ENCODE measurements at regions not wholly inside any gene's neighbourhood (a gene's known extent, or its start where the extent isn't known, plus 50 kb on each side); places are given as distances from the start of the nearest gene placed in this dataset.
"Not testable (repeated sequence)": the region's sequence is repeated elsewhere in the genome, so short reads cannot be mapped to it uniquely, and the experiment has no call there.

GRCh38 chr6:96276305-96276704 lies 245.3 kb upstream of the UFL1 start:
- no peak for DNase-seq

- no peak for DNase-seq
These were observed 244.8 kb upstream of the UFL1 start for GRCh38 chr6:96276856-96277255.

- DNase-seq = no peak
These were observed 242.5 kb upstream of the UFL1 start for GRCh38 chr6:96279084-96279483.

- DNase-seq = no peak
These were observed 235.1 kb upstream of the UFL1 start for GRCh38 chr6:96286503-96286902.

GRCh38 chr6:96299525-96299924 lies 222.1 kb upstream of the UFL1 start:
- no peak for DNase-seq

GRCh38 chr6:96301023-96301422 lies 220.6 kb upstream of the UFL1 start:
- DNase-seq = no peak

- DNase-seq = no peak
These were observed 219.8 kb upstream of the UFL1 start for GRCh38 chr6:96301781-96302180.

- no peak for DNase-seq
These were observed 218.6 kb upstream of the UFL1 start for GRCh38 chr6:96302991-96303390.

GRCh38 chr6:96304997-96305396 lies 216.6 kb upstream of the UFL1 start:
- DNase-seq = no peak

- no peak for DNase-seq
These were observed 190.7 kb upstream of the UFL1 start for GRCh38 chr6:96330884-96331283.

- DNase-seq = no peak
These were observed 181.4 kb upstream of the UFL1 start for GRCh38 chr6:96340164-96340563.

GRCh38 chr6:96345501-96345900 lies 176.1 kb upstream of the UFL1 start:
- no peak for DNase-seq

GRCh38 chr6:96381246-96381645 lies 140.4 kb upstream of the UFL1 start:
- no peak for DNase-seq

GRCh38 chr6:96391776-96392360 lies 129.7 kb upstream of the UFL1 start:
- peak; percentile 2 for DNase-seq

GRCh38 chr6:96394727-96395126 lies 126.9 kb upstream of the UFL1 start:
- DNase-seq = no peak

GRCh38 chr6:96410467-96410866 lies 111.1 kb upstream of the UFL1 start:
- DNase-seq = no peak

GRCh38 chr6:96420294-96420693 lies 101.3 kb upstream of the UFL1 start:
- no peak for DNase-seq

GRCh38 chr6:96433950-96434349 lies 87.7 kb upstream of the UFL1 start:
- no peak for DNase-seq

- no peak for DNase-seq
These were observed 85.2 kb upstream of the UFL1 start for GRCh38 chr6:96436398-96436797.

GRCh38 chr6:96437228-96437627 lies 84.4 kb upstream of the UFL1 start:
- DNase-seq = not testable (repeated sequence)

- no peak for DNase-seq
These were observed 71.4 kb upstream of the UFL1 start for GRCh38 chr6:96450082-96450769.

- DNase-seq = no peak
These were observed 70.9 kb upstream of the UFL1 start for GRCh38 chr6:96450770-96451130.

- DNase-seq = no peak
These were observed 62.8 kb upstream of the UFL1 start for GRCh38 chr6:96458771-96459170.

GRCh38 chr6:96460052-96460700 lies 61.4 kb upstream of the UFL1 start:
- DNase-seq = no peak
